Activated CD4-positive, CD25-positive, alpha-beta regulatory T cell treated with anti-CD3 and anti-CD28 coated beads, Interleukin-2, amount 50 U/mL, for 24 hours (primary cell): ENCODE measurements at regions not wholly inside any gene's neighbourhood (a gene's known extent, or its start where the extent isn't known, plus 50 kb on each side); places are given as distances from the start of the nearest gene placed in this dataset.
A peak's percentile ranks its signal among the peaks of the same experiment; 100 is the strongest.
"Not testable (repeated sequence)": the region's sequence is repeated elsewhere in the genome, so short reads cannot be mapped to it uniquely, and the experiment has no call there.

Source experiments
- ATAC-seq, 2 donors: fragments of 150-1000 bp; cut with Tn5 transposase; one replicate each; pipeline ENCODE4 v1.10.0; 2021; ENCODE audit warnings: mild to moderate bottlenecking in 1 of 2, moderate library complexity in 1 of 2

DNA sequence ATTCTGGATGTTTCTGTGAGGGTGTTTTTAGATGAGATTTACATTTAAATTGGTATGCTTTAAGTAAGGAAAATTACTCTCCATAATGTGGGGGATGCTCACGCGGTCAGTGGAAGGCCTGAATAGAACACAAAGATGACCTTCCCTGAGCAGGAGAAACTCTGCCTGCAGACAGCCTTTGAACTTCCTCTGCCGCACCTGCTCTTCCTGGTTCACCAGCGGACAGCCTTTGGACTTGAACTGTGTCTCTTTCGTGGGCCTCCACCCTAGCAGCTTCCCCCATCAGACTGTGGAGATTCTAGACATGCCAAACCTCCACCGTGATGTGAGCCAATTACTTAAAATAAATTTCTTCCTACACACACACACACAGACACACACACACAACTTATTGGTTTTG lies 210.7 kb downstream of the EFCAB11 start:
- no peak for ATAC-seq

DNA sequence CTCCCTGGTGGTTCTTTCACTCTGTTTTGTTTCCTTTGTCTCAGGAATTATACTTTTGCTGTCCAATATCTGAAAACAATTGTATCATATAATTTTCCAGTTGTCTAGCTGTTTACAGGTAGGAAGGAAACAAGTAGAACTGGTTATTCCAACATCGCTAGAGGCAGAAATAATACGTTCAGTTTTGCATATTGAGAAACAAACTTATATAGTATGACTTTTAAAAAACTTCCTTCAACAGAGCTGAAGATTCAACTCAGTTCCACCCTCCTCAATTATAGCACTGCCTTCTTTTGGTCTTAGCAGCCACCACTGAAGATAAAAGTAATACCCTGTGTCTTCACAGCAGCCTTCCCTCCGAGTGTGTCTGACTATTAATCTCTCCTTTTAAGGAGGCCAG lies 214.3 kb downstream of the EFCAB11 start:
- ATAC-seq: no peak

DNA sequence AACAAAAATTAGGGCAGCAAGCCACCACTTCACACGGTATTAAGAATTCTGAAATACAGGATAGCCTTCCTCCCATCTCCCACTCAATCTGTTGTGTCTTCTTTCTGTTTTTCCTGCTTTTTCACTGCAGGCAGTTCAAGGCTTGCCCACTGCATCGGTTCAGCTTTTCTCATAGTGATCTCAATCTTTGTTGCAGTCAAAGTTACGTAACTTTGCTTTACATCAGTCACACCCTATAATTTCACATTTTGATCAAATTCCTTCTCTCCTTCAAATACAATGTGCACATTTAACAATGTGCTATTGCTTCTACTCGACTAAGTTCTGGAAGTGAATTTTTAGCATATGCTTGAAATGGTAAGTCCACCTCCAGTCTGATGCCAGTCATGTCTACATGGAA lies 217.6 kb downstream of the EFCAB11 start:
- ATAC-seq: no peak

DNA sequence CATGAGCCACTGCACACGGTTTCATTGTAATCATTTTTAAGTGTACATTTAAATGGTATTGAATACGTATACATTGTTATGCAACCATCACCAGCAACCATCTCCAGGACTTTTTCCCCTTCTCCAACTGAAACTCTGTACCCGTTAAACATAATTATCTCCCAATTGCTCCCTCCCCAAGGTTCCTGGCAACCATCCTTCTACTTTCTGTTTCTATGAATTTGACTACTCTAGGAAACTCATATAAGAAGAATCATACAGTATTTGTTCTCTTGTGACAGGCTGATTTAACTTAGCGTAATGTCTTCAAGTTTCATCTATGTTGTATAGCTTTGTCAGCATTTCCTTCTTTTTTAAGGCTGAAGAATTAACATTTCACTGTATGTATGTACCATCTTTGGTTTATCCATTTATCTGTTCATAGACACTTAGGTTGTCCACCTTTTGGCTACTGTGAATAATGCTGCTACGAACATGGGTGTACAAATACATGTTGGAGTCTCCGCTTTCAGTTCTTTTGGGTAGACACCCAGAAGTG lies 223.1 kb downstream of the EFCAB11 start:
- no peak for ATAC-seq

DNA sequence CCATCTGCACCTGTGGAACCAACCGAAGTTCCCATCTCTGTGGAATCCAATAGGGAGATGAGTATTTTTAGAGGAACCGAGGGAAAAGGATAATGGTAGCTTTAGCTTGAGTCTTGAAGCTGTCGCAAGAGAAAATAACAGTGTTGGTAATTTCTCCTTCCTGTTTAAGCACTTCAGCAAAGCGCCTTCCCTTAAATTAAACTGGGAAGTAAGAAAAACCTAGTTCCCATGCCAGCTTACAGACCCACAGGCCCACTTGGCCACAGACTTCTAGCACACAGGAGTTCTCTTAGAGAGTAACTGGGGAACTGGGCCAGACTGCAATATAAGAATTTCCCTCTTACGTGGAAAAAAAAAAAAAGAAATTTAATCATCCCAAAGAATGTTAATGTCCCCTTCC lies 223.8 kb downstream of the EFCAB11 start:
- no peak for ATAC-seq

DNA sequence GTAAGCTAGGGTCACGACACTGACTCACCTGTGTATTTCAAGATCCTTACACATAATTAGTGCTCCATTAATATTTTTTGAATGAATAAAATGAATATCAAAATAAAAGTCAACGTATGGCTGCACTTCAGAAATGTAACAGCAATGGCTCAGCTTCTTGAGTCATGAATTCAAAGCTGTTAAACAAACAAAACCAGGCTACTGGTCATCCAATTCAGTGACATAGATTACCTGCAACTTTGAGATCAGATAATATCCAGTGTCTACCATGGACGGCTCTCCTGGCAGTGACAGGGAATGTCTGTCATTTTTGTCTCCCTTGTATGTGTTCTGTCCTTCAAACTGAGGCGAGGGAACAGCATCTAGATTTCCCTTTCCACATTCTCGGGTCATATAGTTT lies 225.6 kb downstream of the EFCAB11 start:
- ATAC-seq: no peak

DNA sequence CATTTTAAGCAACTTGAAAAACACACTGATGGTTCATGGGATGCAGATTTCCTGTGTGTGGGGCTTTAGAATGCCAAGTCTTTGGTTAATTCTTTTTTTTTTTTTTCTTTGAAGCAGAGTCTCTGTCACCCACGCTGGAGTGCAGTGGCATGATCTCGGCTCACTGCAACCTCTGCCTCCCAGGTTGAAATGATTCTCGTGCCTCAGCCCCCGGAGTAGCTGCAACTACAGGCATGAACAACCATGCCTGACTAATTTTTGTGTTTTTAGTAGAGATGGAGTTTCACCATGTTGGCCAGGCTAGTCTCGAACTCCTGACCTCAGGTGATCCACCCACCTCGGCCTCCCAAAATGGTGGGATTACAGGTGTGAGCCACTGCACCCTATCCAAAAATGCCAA lies 228.3 kb downstream of the EFCAB11 start:
- not testable (repeated sequence) for ATAC-seq

DNA sequence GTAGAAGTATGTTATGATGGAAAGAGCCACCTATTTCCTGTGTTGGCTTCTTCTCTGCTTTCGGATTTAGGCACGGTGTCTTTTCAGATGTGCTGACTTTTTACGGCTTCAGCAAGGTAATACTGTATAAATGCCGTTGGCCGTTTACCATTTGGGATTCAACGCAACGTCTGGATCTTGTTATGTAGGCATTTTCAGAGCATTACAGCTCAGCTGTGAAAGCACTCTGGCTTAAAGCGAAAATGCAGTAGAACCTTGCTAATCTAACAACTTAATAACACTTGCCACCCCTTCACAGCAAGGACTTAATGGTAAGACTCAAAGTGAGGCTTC lies 229.9 kb downstream of the EFCAB11 start:
- peak; percentile 10 to 15 for ATAC-seq

DNA sequence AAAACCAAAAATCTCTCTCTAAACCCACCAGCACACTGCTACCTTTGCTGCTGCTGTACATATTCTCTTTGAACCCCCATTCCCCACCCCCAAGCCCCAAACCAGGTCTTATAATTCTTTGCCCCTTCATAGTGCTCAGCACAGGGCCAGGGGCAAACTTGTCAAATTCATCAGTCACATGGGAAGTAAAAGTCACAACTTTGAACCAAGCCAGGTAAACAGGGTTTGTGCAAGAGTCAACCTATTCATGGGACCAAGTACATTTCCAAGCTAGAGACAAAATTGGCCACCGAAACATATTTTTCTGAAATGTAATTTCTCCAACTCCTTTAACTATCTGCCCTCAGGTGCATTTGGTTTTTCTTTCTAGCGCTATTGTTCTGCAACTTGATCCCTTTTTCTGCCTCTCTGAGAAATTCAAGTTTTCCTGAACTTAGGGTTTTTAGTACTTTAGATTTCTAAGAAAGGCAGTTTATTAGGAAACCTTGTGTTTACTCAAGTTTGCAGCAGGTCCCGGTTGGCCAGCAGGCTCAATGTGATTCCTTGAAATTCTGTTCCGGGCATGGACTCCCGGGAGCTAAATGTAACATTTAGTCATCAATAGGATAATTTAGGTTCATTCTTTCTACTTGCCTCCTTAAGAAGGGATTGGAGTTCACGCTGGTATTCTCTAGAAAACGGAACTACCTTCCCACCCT lies 230.5 kb downstream of the EFCAB11 start:
- ATAC-seq: no peak

DNA sequence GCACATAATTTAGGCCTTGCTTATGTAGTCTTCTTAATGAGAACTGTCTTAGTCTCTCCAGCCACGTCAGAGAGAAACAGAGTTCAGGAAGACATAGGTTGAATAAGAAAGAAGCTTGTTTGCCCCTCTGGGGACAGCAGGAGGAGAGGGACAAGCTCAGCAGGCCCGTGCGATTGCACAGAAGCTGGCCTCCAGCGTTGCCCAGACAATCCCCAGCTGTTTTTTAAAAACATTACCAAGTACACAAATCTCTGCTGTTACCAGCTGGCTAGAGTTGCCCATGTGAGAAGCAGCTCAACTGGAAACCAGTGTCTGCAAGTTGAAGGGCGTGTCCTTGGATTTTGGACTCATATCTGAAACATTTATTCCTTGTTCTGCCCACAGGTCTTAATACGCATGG lies 232.6 kb downstream of the EFCAB11 start:
- ATAC-seq: no peak

DNA sequence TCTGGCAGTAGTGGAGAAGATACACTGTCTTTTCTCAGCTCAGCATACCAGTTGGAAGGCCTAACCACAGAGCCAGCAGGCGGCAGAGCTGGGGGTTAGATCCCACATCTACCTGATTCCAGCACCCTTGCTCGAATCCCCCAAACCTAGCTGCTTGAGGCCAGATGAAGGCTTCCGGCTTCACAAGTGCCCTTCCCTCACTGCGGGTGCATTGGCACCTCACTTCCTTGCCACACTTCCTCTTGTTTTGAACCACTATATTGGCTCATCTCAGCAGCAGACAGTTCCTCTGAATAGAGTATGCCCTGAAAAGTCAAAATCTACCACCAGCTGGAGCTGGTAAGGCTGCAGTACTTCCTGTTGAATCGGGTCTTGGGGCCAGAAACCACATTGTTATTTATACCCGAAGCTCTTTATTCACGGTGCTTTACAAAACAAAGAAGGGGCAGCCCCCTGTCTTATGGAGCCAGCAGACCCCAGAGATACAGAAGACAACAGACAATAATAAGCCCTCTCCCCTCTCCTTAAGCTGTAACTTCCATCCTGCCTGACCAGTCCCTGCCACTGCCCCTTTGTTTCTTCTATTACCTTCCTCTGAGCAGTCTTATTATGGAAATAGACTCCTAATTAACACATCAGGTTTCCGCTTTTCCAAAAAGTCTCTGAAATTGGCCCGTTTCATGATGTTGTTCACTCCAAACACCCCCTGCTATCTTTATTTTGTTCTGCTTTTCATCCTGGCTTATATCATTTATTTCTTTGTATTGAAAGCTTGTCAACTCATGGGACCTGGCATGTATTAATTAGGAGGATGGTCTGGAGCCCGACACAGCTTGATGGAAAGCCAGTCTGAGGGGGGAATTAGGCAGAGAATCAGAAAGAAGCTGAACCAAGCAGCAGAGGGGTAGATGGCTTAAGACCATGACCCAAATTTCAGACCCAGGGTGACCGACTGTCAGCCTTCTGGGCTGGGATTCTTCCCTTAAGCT lies 233.5 kb downstream of the EFCAB11 start:
- ATAC-seq: peak; percentile 84 to 88

DNA sequence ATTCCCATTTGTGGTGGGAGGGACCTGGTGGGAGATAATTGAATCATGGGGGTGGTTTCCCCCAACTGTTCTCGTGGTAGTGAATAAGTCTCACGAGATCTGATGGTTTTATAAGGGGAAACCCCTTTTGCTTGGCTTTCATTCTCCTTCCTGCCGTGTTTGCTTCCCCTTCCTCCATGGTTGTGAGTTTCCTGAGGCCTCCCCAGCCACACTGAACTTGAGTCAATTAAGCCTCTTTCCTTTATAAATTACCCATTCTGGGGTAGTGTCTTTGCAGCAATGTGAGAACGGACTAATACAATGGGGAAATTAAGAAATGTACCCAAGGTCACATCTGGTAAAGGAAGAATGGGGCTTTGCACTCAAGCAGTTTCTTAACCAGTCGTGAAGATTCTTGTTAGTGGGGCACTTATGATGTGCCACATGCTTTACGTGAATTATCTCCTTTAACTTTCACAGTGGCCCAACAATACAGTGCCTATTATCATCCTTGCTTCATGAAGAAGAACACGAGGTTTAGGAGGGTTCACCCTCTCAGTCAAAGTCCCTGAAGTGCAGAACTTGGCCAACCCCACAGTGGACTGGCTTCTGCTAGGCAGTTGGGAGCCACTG lies 234.3 kb downstream of the EFCAB11 start:
- ATAC-seq: no peak

DNA sequence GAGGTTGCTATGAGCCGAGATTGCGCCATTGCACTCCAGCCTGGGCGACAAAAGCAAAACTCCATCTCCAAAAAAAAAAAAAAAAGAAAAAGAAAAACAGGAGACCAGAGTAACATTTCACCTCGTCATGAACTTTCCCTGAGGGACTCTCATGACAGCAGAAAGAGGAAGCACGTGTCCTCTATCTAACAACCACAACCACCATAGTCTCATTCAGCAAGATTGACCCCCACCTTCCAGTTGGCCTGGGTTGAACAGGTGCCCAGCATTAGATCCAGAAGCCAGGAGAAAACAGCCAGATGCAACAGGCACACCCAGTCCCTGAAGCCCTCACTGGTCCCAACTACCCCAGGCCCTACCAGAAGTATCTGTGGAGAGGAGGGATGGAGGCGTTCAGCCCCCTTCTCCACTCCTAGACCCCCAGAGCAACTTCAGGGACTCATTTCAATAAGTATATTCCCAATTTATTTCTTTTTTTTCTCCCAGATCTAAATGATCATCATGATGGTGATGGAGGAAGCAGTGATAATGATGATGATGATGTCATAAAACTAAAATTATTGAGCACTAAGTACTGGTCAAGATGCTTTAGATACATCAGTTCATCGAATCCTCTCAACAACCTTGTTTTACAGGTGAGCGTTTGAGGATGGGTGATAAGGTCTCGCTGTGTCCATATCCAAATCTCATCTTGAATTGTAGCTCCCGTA lies 235.0 kb downstream of the EFCAB11 start:
- no peak for ATAC-seq

DNA sequence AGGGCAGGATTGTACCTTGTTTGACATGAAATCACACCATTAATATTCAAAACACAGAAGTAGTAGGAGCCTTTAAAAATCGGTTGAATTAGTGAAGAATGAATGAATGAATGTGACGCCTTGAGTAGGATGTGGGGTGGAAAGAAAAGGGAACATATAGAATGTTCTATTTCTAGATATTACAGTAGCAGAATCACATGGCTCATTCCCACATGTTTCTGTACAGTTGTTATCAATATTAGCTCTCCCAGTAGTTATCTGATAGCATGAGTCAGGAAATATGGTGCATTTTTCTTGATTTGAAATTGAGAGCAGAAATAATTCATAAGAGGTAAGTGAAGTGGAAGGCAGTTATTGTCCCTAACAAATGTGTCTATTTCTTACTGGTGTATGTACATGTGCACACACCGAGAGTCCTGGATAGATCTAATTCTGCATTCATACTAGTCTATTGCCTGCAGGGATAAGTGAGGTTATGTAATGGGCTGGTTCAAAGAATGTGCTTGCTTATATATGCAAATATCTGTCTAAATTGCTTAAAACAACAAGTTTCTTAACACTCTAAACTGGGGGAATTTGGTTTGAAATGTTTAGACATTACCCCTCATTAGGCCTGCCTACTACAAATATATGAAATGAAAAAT lies 245.4 kb downstream of the EFCAB11 start:
- ATAC-seq: no peak

DNA sequence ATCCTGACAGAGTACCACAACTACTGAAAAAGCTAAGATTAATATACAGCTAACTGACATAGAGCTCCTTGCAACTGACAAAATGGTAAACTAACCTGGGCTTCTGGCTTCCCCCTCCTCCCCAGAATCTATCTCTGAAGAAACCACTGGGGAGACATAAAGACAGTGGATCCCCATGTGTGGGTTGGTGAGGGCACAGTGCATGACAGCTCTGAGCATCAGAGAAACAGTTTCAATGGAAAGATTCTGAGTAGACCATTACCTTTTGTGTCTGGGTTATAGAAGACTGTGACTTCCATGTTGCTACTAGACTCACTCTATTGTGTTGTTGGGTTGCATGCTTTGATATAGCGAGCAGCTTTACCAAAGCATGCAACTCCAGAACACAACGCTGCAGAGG lies 247.4 kb downstream of the EFCAB11 start:
- ATAC-seq: peak; percentile 30 to 33

DNA sequence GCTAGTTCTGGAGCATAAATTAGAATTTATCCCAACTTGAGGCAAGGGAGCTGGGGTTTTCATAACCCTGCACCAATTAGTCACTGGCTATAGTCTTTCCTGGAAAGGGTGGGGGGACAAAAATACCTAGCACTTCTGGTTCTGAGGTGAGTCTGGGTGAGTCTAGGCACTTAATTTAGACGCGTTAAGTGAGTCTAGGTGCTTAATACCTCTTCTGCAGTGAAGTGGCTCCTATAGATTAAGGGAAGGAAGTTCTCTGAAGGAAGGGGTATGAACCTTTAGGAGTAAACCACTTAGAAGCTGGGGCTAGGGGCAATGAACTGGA lies 251.7 kb downstream of the EFCAB11 start:
- ATAC-seq: peak in 1 of 2 donors; percentile 26

DNA sequence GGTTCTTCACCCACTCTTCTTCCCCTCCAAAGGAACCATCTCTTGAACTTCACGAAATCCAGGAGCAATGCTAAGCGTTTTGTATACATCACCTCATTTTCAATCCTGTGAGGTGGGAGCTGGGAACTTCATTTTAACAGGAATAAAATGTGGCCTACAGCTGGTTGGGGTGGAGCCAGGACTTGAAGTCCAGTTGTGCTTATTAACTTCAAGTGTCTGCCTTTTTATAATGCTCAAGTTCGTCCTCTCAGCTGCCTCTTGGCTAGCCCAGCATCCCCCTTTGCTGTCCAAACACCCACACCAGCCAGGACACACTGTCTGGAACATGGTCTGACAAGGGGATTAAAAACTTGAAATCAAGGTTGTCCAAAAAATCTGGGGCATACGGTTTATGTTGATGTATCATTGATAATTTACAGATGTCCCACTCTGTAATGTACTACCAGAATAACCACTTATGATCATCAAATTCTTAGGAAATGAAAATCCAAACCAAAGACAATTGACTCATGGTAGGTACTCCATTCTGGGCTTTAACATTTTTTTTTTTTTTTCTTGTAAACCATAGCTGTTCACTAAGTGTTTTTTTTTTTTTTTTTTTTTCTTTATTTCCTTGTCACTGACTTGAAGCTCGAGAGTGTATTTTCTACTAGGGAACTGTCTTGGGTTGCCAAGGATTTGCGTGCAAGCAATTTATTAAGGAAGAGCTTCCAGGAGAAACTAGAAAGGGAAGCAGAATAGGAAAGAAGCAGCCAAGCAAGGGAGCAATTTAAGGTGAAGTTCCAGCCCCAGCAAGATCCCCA lies 252.3 kb downstream of the EFCAB11 start:
- peak; percentile 7 to 30 for ATAC-seq

DNA sequence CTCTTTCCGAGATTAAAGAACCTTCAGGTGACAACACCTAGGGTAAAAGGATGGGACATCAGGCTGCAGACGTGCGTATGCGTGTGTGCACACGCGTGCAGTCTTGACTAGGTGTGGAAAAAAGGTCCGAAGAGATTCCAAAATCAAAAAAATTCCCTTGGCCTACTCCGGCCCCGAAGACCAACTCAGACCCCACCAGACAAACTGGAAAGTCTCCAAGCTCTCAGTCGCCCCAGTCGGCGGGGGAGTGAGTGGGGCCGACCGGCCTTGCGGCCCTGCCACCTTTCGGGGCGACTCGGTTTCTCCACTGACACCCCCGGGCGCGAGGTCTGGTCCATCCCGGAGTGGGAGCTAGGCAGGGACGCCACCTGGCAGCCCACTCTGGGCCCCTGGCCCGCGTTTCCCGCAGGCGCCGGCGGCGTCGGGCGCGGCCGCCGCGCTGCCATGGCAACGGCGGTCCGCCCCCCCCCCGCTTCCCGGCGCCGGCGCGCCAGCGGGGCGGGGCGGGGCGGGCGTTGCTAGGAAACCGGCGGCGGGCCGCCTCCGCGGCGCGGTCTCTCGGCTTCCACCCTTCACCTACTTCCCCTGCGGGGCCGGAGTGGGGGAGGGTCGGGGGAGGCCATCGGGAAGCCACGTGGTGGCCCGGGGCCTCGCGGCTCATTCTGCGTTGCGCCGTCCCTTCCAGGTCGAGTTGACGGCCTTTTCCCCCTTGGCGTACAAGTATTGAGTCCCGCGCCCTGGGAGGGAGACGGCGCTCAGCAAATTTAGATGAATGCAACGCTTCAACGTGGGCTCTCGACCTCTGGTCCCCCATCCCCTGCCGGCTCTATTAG lies 253.1 kb downstream of the EFCAB11 start:
- ATAC-seq: peak; percentile 84 to 85

DNA sequence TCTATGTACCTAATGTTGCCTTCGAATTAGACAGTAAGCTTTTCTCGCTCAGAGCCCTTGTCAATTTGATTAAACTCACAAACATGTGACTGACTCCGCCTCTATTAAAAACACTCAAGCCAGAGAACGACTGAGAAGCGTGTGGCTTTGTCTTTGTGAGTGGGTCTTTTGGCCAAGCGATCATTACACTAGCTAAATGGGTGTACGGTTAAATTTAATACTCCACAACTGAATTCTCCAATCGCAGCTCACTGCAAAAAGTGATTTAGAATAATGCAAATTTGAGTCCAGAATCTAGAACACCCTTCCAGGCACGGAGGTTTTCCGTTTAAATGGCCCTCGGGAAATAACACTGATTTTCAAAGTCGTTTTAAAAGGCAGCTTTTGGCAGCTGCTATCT lies 253.7 kb downstream of the EFCAB11 start:
- no peak for ATAC-seq

DNA sequence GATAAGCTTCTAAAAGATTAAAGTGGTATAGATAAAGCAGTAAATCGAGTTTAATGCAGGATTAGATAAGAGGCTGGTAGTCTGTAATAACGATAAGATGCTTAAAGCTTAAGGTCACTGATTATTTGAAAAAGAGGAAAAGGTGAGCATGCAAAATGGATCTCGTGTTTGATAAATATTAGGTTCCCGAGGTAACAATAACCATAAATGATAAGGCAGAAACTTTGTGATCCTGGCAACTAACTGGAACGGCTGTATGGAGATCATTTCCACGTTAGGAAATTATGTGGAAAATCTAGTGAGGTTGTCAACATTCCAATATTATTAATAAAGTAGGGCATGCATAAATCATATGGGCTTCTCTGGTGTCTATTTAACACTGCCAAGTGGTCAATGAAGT lies 255.5 kb downstream of the EFCAB11 start:
- no peak for ATAC-seq
